Hindlimb muscle (tissue), 1 donor: ENCODE measurements at regions not wholly inside any gene's neighbourhood (a gene's known extent, or its start where the extent isn't known, plus 50 kb on each side); places are given as distances from the start of the nearest gene placed in this dataset.
"Not testable (repeated sequence)": the region's sequence is repeated elsewhere in the genome, so short reads cannot be mapped to it uniquely, and the experiment has no call there.

ENCODE experiments used
- DNase-seq: peaks from one replicate; pipeline ENCODE4 v3.0.0-alpha.2; 2013

GRCh38 chr20:40939667-40940066 is 89.0 kb upstream of the TOP1 start:
- DNase-seq, result no peak

GRCh38 chr20:40941133-40941610 is 87.5 kb upstream of the TOP1 start:
- DNase-seq, result no peak

GRCh38 chr20:40942006-40942405 is 86.6 kb upstream of the TOP1 start:
- no peak for DNase-seq

GRCh38 chr20:40942775-40943174 is 85.8 kb upstream of the TOP1 start:
- no peak for DNase-seq

- no peak for DNase-seq
Measured at GRCh38 chr20:40943591-40943990, 85.0 kb upstream of the TOP1 start.

- no peak for DNase-seq
Measured at GRCh38 chr20:40945189-40945588, 83.4 kb upstream of the TOP1 start.

GRCh38 chr20:40945754-40946450 is 82.7 kb upstream of the TOP1 start:
- peak; percentile 73 for DNase-seq

- no peak for DNase-seq
Measured at GRCh38 chr20:40946451-40946850, 82.2 kb upstream of the TOP1 start.

GRCh38 chr20:40948465-40949267 is 80.0 kb upstream of the TOP1 start:
- no peak for DNase-seq

- DNase-seq, result no peak
Measured at GRCh38 chr20:40949346-40949745, 79.3 kb upstream of the TOP1 start.

- DNase-seq, result no peak
Measured at GRCh38 chr20:40952136-40952535, 76.5 kb upstream of the TOP1 start.

- no peak for DNase-seq
Measured at GRCh38 chr20:40953416-40953815, 75.2 kb upstream of the TOP1 start.

- no peak for DNase-seq
Measured at GRCh38 chr20:40953856-40954255, 74.8 kb upstream of the TOP1 start.

GRCh38 chr20:40954521-40955165 is 74.0 kb upstream of the TOP1 start:
- DNase-seq, result no peak

- DNase-seq, result no peak
Measured at GRCh38 chr20:40955326-40955725, 73.3 kb upstream of the TOP1 start.

GRCh38 chr20:40955826-40956225 is 72.8 kb upstream of the TOP1 start:
- not testable (repeated sequence) for DNase-seq

GRCh38 chr20:40956542-40957264 is 71.9 kb upstream of the TOP1 start:
- no peak for DNase-seq

- no peak for DNase-seq
Measured at GRCh38 chr20:40957265-40957760, 71.3 kb upstream of the TOP1 start.

GRCh38 chr20:40958598-40958997 is 70.0 kb upstream of the TOP1 start:
- DNase-seq, result no peak

- no peak for DNase-seq
Measured at GRCh38 chr20:40959325-40960092, 69.1 kb upstream of the TOP1 start.

GRCh38 chr20:40960101-40960500 is 68.5 kb upstream of the TOP1 start:
- no peak for DNase-seq

GRCh38 chr20:40960521-40960956 is 68.1 kb upstream of the TOP1 start:
- no peak for DNase-seq
